ENCODE measurements at regions not wholly inside any gene's neighbourhood (a gene's known extent, or its start where the extent isn't known, plus 50 kb on each side); places are given as distances from the start of the nearest gene placed in this dataset.
"Not testable (repeated sequence)": the region's sequence is repeated elsewhere in the genome, so short reads cannot be mapped to it uniquely, and the experiment has no call there.

- no peak for DNase-seq
Measured at GRCh38 chr10:83682414-83682813, 456.9 kb upstream of the GHITM start.

GRCh38 chr10:83685458-83685857, 453.9 kb upstream of the GHITM start:
- DNase-seq, result no peak

GRCh38 chr10:83691791-83692596, 447.3 kb upstream of the GHITM start:
- DNase-seq, result no peak

GRCh38 chr10:83698899-83699298, 440.4 kb upstream of the GHITM start:
- no peak for DNase-seq

DNA sequence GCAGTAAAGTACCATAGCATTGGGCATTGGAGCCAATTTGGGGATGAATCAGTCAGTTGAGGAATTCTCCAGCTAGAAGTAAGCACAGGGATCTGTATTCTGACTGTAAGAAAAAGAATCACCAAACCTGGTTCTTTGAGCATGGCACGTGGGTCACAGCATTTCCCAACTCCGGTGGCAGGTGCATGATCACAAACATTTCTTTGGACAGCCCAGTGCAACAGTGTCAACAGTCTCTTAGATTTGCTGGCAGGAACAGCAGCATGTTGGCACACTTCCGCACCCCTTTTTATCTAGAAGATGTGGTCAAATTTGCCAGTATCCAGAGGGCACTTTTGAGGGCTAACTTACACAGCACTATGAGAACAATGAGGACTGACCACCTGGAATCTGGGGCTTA, 437.5 kb upstream of the GHITM start:
- no peak for DNase-seq

GRCh38 chr10:83702731-83703130, 436.6 kb upstream of the GHITM start:
- DNase-seq, result no peak

- DNase-seq, result no peak
Measured at GRCh38 chr10:83706120-83706519, 433.2 kb upstream of the GHITM start.

- no peak for DNase-seq
Measured at GRCh38 chr10:83706952-83707582, 432.2 kb upstream of the GHITM start.

DNA sequence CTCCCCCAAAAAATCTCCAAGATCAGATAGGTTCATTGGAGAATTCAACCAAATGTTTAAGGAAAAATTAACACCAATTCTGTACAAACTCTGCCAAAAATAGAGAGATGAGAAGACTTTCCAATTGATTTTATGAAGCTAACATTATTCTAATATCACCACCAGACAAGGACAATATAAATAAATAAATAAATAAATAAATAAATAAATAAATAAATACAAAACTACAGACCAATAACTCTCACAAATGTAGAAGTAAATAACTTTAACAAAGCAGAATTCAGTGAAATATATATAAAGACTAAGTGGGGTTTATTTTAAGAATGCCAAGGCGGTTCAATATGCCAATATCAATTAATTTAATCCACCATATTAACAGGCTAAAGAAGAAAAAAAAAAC, 425.9 kb upstream of the GHITM start:
- no peak for DNase-seq

- no peak for DNase-seq
Measured at GRCh38 chr10:83723080-83723479, 416.2 kb upstream of the GHITM start.

- no peak for DNase-seq
Measured at GRCh38 chr10:83724471-83725241, 414.7 kb upstream of the GHITM start.

DNA sequence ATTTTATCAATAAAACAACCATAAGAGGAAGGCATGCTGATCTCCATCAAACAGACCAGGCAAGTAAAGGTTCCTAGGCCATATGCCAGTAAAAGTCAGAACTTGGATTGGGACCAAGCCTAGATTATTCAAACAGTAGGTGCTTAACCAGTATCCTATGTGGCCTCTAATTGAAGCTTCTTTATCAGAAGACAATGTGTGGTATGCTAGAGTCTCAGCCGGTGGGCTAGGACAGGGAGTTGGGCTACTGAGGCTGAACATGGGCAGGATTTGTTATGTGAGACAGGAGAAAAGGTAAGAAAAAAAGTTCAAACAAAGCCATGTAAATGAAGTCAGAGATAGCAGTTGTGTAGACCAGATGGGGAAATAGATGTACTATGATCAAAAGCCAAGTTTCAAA, 413.7 kb upstream of the GHITM start:
- no peak for DNase-seq

DNA sequence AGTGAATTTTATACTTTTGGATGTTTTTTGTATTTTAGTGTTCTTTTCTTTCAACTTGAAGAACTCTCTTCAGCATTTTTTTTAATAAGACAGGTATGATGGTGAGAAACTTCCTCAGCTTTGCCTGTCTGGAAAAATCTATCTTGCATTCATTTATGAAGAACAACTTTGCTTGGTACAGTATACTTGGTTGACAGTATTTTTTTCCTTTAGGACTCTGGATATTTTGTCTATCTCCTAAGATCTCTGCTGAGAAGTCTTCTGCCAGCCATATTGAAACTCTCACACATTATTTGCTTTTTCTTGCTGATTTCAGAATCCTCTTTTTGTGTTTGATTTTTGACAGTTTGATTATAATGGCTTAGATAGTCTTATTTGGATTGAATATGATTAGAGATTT, 405.0 kb upstream of the GHITM start:
- DNase-seq, result no peak

GRCh38 chr10:83736008-83736407, 403.3 kb upstream of the GHITM start:
- DNase-seq, result no peak

DNA sequence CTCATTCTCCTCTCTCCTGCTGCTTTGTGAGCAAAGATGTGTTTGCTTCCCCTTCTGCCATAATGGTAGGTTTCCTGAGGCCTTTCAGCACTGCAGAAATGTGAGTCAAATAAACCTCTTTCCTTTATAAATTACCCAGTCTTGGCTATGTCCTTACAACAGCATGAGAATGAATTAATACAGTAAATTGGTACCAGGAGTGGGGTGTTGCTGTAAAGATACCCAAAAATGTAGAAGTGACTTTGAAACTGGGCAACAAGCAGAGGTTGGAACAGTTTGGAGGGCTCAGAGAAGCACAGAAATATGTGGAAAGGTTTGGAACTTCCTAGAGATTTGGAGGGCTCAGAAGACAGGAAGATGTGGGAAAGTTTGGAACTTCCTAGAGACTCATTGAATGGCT, 388.7 kb upstream of the GHITM start:
- no peak for DNase-seq

GRCh38 chr10:83753490-83753889, 385.8 kb upstream of the GHITM start:
- DNase-seq, result no peak

- no peak for DNase-seq
Measured at GRCh38 chr10:83754857-83755256, 384.5 kb upstream of the GHITM start.

DNA sequence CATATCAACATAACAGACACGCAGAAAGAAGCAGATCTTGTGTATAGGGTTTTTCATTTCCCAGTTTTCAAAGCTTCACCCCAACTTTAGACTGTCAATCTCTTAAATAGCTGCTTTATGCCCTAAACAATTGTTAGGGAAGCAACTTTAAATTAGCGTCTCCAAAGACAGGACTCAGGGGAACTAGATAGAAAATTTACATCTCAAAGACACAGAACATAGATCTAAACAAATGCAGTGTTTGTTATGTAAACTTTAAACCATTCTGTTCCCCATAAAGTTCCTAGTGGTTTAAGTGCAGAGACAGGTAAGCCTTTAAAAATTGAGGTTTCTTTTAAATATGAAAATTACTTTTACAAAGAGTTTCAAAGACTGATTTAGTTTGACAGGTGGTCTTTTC, 379.2 kb upstream of the GHITM start:
- DNase-seq, result no peak

DNA sequence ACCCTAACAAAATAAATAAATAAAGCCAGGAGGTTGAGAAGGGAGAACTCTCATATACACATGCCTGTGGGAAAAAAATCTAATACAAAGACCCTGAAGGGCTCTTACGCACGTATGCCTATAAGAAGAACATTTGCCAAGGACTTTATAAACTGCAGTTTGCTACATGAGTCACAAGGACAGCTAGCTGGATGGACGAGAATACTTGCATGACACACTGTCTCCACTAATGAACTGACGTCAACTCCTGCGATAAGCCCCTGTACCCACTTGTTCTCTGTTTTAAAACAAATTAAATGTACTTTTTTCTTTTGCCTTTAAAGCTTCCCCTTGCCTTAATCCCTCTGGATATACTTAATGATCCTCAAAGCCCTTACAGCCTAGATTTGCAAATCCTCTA, 374.6 kb upstream of the GHITM start:
- no peak for DNase-seq

- no peak for DNase-seq
Measured at GRCh38 chr10:83765731-83766130, 373.6 kb upstream of the GHITM start.

- DNase-seq, result no peak
Measured at GRCh38 chr10:83769281-83769820, 370.0 kb upstream of the GHITM start.

GRCh38 chr10:83786701-83787100, 352.6 kb upstream of the GHITM start:
- not testable (repeated sequence) for DNase-seq

DNA sequence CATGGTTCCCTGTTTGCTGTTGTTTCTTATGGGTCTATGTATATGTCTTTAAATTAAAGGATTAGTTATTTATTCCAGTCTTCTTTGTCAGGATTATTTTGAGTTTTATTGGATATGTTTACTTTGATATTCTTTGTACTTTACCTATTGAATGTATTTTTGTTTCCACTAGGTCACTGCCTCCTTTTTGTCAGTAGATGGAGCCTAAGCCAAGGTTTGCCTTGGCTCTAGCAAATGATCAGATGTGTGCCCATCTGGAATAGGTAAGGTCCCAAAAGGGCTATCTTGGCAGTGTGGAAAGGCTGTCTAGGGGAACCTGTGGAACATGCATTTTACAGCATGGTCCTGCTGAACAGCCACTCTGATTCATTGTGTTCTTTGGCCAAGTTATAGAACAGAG, 337.3 kb upstream of the GHITM start:
- DNase-seq, result no peak

- no peak for DNase-seq
Measured at GRCh38 chr10:83806717-83807116, 332.6 kb upstream of the GHITM start.
